H9 (cell line): ENCODE measurements at regions not wholly inside any gene's neighbourhood (a gene's known extent, or its start where the extent isn't known, plus 50 kb on each side); places are given as distances from the start of the nearest gene placed in this dataset.

ENCODE experiments used
- DNase-seq: peaks from one replicate; pipeline ENCODE4 v3.0.0-alpha.2; 2017
- H2AFZ ChIP-seq: one replicate; pipeline ENCODE4 v1.6.1; 2013; ENCODE audit warnings: mild to moderate bottlenecking, low read length, control low read depth, moderate library complexity
- H2AK5ac ChIP-seq: 2 replicates; pipeline ENCODE4 v1.6.1; 2013; ENCODE audit warnings: low read length, control low read depth, mixed read lengths; ENCODE audit not compliant: insufficient read length
- H2BK120ac ChIP-seq: one replicate; pipeline ENCODE4 v1.6.1; 2013; ENCODE audit warnings: low read depth, mild to moderate bottlenecking, low read length, control low read depth, inconsistent platforms; ENCODE audit not compliant: poor library complexity, severe bottlenecking
- H2BK12ac ChIP-seq: 2 replicates; pipeline ENCODE4 v1.6.1; 2013; ENCODE audit warnings: low read length, control low read depth, mixed read lengths, low read depth; ENCODE audit not compliant: insufficient read length
- H2BK15ac ChIP-seq: 2 replicates; pipeline ENCODE4 v1.6.1; 2013; ENCODE audit warnings: low read depth, low read length, control low read depth
- H2BK20ac ChIP-seq: one replicate; pipeline ENCODE4 v1.6.1; 2013; ENCODE audit warnings: low read depth, mild to moderate bottlenecking, low read length, control low read depth, inconsistent platforms; ENCODE audit not compliant: poor library complexity, severe bottlenecking
- H2BK5ac ChIP-seq: 2 replicates; pipeline ENCODE4 v1.6.1; 2013; ENCODE audit warnings: low read length, control low read depth, mixed read lengths; ENCODE audit not compliant: insufficient read length
- H3K14ac ChIP-seq: 2 replicates; pipeline ENCODE4 v1.6.1; 2013; ENCODE audit warnings: low read length, control low read depth; ENCODE audit not compliant: insufficient read depth
- H3K18ac ChIP-seq: 2 replicates; pipeline ENCODE4 v1.6.1; 2013; ENCODE audit warnings: low read depth, mild to moderate bottlenecking, mixed read lengths, low read length, control low read depth; ENCODE audit not compliant: insufficient read length
- H3K23ac ChIP-seq: 2 replicates; pipeline ENCODE4 v1.6.1; 2013; ENCODE audit warnings: low read length, control low read depth, mixed read lengths, low read depth; ENCODE audit not compliant: insufficient read length
- H3K23me2 ChIP-seq: 2 replicates; pipeline ENCODE4 v1.6.1; 2013; ENCODE audit warnings: low read depth, mild to moderate bottlenecking, mixed read lengths, low read length, control low read depth; ENCODE audit not compliant: insufficient read length, poor library complexity, severe bottlenecking
- H3K27ac ChIP-seq: 2 replicates; pipeline ENCODE4 v1.5.1; 2013; ENCODE audit warnings: low read length, control low read depth, mixed read lengths, low read depth; ENCODE audit not compliant: insufficient read length
- H3K27me3 ChIP-seq: 2 replicates; pipeline ENCODE4 v1.6.1; 2013; ENCODE audit warnings: low read length, control low read depth, inconsistent platforms; ENCODE audit not compliant: insufficient read depth
- H3K4ac ChIP-seq: 2 replicates; pipeline ENCODE4 v1.6.1; 2013; ENCODE audit warnings: low read depth, mild to moderate bottlenecking, control low read depth, inconsistent platforms, low read length, moderate library complexity
- H3K4me1 ChIP-seq: 2 replicates; pipeline ENCODE4 v1.6.1; 2013; ENCODE audit warnings: low read length, control low read depth, inconsistent platforms; ENCODE audit not compliant: insufficient read depth
- H3K4me2 ChIP-seq: 2 replicates; pipeline ENCODE4 v1.6.1; 2013; ENCODE audit warnings: low read length, control low read depth, mixed read lengths; ENCODE audit not compliant: insufficient read length, insufficient read depth
- H3K56ac ChIP-seq: 2 replicates; pipeline ENCODE4 v1.6.1; 2013; ENCODE audit warnings: low read depth, mild to moderate bottlenecking, mixed read lengths, low read length, control low read depth; ENCODE audit not compliant: insufficient read length
- H3K79me1 ChIP-seq: 2 replicates; pipeline ENCODE4 v1.6.1; 2013; ENCODE audit warnings: low read depth, mild to moderate bottlenecking, moderate library complexity, low read length, control low read depth, inconsistent platforms; ENCODE audit not compliant: insufficient read depth, poor library complexity, severe bottlenecking
- H3K79me2 ChIP-seq: 2 replicates; pipeline ENCODE4 v1.6.1; 2013; ENCODE audit warnings: low read length, control low read depth, inconsistent platforms; ENCODE audit not compliant: insufficient read depth
- H3K9ac ChIP-seq: 2 replicates; pipeline ENCODE4 v1.6.1; 2013; ENCODE audit warnings: low read length, control low read depth, mixed read lengths; ENCODE audit not compliant: insufficient read length; ENCODE audit errors: extremely low read depth
- H3K9me3 ChIP-seq: one replicate; pipeline ENCODE4 v1.6.1; 2013; ENCODE audit warnings: low read depth, low read length, inconsistent platforms; ENCODE audit not compliant: control insufficient read depth
- H3T11ph ChIP-seq: one replicate; pipeline ENCODE4 v1.6.1; 2013; ENCODE audit warnings: mild to moderate bottlenecking, low read length, control low read depth, inconsistent platforms
- H4K20me1 ChIP-seq: one replicate; pipeline ENCODE4 v1.6.1; 2013; ENCODE audit not compliant: control insufficient read depth, insufficient read length, insufficient read depth
- H4K5ac ChIP-seq: 2 replicates; pipeline ENCODE4 v1.6.1; 2013; ENCODE audit warnings: low read depth, mild to moderate bottlenecking, mixed read lengths, low read length, control low read depth; ENCODE audit not compliant: insufficient read length
- H4K8ac ChIP-seq: replicated peaks from 2 replicates; pipeline ENCODE4 v1.6.1; 2013; ENCODE audit warnings: low read length, control low read depth, mixed read lengths, low read depth; ENCODE audit not compliant: insufficient read length
- H4K91ac ChIP-seq: 2 replicates; pipeline ENCODE4 v1.6.1; 2013; ENCODE audit warnings: low read depth, mild to moderate bottlenecking, moderate library complexity, mixed read lengths, low read length, control low read depth; ENCODE audit not compliant: insufficient read length
- H3K27ac Mint-ChIP-seq, 3 experiments: 2 replicates in 2 of 3; 3 replicates in 1 of 3; pipeline ENCODE4 v1.8.0; 2020 to 2021; ENCODE audit warnings: mixed read lengths in 3 of 3, mild to moderate bottlenecking in 1 of 3, moderate library complexity in 1 of 3
- H3K27me3 Mint-ChIP-seq: 2 replicates; pipeline ENCODE4 v1.8.0; 2021; ENCODE audit warnings: low read depth, mild to moderate bottlenecking, moderate library complexity, mixed read lengths
- H3K36me3 Mint-ChIP-seq, 3 experiments: 2 replicates in 2 of 3; 3 replicates in 1 of 3; pipeline ENCODE4 v1.8.0; 2020 to 2021; ENCODE audit warnings: low read depth in 3 of 3, mixed read lengths in 3 of 3; ENCODE audit not compliant: insufficient read depth in 1 of 3
- H3K4me1 Mint-ChIP-seq, 2 experiments: 2 replicates each; pipeline ENCODE4 v1.8.0; 2020; ENCODE audit warnings: mixed read lengths in 2 of 2
- H3K4me3 Mint-ChIP-seq, 2 experiments: 2 replicates in 1 of 2; 3 replicates in 1 of 2; pipeline ENCODE4 v1.8.0; 2020 to 2021; ENCODE audit warnings: mild to moderate bottlenecking in 2 of 2, mixed read lengths in 2 of 2, moderate library complexity in 1 of 2
- H3K9me3 Mint-ChIP-seq, 2 experiments: 2 replicates in 1 of 2; 3 replicates in 1 of 2; pipeline ENCODE4 v1.8.0; 2020; ENCODE audit warnings: mild to moderate bottlenecking in 2 of 2, mixed read lengths in 2 of 2, moderate library complexity in 1 of 2
- CTCF ChIP-seq: fragments of 200-600 bp; sonication (generic); conservative IDR thresholded peaks from 3 replicates; pipeline ENCODE4 v1.8.0; 2021; ENCODE audit warnings: antibody characterized with exemption, mild to moderate bottlenecking
- WGBS: extraction: QIAGEN DNeasy Blood & Tissue Kit; methylation state at CpG from one replicate; pipeline ENCODE4 v1.1.7; 2013; ENCODE audit warnings: missing lambda C conversion rate, low lambda C conversion rate, mixed read lengths; ENCODE audit not compliant: insufficient read length; ENCODE audit errors: extremely low coverage; 5-methylcytosine and 5-hydroxymethylcytosine counted together

DNA sequence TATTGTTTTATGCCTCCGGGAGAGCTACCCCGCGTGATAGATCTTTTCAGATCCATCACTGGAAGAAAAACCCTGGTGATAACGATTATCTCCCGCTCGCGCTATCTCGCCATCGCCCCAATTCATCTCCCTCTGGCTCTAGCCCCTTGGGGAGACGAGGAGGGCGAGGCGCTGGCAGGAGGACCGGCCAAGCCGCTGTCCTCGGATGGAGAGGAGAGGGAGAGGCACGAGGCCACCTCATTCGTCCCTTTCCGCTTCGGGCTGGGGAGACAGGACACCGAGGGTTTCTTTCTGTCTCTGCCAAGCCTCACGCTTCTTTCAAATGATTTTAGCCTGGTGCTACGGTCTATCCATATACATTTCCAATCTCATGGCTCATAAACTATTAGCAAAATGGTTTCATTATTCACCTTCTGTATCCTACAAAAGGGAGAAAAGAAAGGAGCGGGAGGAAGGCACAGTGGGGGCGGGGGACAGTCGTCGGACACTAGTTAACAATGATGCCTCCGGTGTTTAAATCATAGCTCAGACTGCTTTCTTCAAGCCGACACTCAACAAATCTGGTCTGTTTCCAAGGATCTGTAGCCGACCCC is 415.0 kb upstream of the ESRRG start:
- Histone ChIP-seq H2BK120ac (no peak overlapping the region), H2BK5ac (no peak overlapping the region), H2BK20ac (no peak overlapping the region), H3K4ac (no peak overlapping the region), H4K91ac (no peak overlapping the region), H3K9ac (no peak overlapping the region), H2BK15ac (no peak overlapping the region), H2BK12ac (no peak overlapping the region), H2AK5ac (no peak overlapping the region), H3K4me1 (peaks cover 3% of the 10 kb centered on the region; the same call in 1 of the 2 replicates), H3K23ac (no peak overlapping the region), H3K14ac (no peak overlapping the region), H2AFZ (no peak overlapping the region), H3K79me2 (no peaks in the 10 kb centered on the region), H3K18ac (no peak overlapping the region), H3K27ac (no peak overlapping the region), H3K4me2 (peak overlapping the region; percentile 81), H3K23me2 (peaks cover 50% of the 10 kb centered on the region), H3K27me3 (peaks cover 63% of the 10 kb centered on the region), H3K9me3 (no peaks in the 10 kb centered on the region), H4K8ac (no peak overlapping the region), H3K56ac (no peak overlapping the region), H3K79me1 (no peaks in the 10 kb centered on the region), H3T11ph (no peak overlapping the region), H4K5ac (no peak overlapping the region), H4K20me1 (no peaks in the 10 kb centered on the region)
- peaks cover 100% of the 10 kb centered on the region for H3K27me3 Mint-ChIP-seq
- H3K4me1 Mint-ChIP-seq = peaks cover 58 to 69% of the 10 kb centered on the region in 2 experiments
- TF ChIP-seq CTCF = no peak
- no peak overlapping the region for H3K27ac Mint-ChIP-seq
- peak overlapping the region; percentile 74 to 98 for H3K4me3 Mint-ChIP-seq
- DNase-seq = no peak
- H3K36me3 Mint-ChIP-seq = no peaks in the 10 kb centered on the region; a peak in 1 of 7 replicates
- WGBS = no CpG with 5 or more reads among the region's 29 CpGs
- no peaks in the 10 kb centered on the region for H3K9me3 Mint-ChIP-seq
